GM12801 (cell line): ENCODE measurements at regions not wholly inside any gene's neighbourhood (a gene's known extent, or its start where the extent isn't known, plus 50 kb on each side); places are given as distances from the start of the nearest gene placed in this dataset.

ENCODE experiments used
- CTCF ChIP-seq: IDR thresholded peaks from one replicate; pipeline ENCODE4 v1.5.1; 2011; ENCODE audit warnings: control low read depth; ENCODE audit not compliant: insufficient read length; ENCODE audit errors: extremely low read depth

- TF ChIP-seq CTCF: no peak
Observed at GRCh38 chr3:109924196-109924595, 586.9 kb upstream of the DPPA4 start.

DNA sequence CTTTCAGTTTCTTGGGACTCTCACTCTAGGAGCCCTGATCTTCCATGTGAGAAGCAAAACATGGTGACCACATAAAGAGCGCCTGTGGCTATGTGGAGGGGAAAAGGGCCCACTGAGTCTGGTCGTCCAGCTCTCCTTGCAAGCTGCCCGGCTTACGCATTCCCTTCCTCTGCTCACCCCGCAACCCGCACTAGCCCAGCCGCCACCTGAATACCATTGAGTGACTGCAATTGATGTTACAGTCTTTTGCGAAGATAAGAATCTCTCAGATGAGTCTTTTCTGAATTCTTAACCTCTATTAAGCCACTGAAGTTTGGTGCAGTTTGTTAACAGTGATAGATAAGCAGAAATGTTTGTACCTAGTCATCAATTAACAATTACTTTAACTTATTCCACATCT lies 589.0 kb upstream of the DPPA4 start:
- TF ChIP-seq CTCF: no peak

DNA sequence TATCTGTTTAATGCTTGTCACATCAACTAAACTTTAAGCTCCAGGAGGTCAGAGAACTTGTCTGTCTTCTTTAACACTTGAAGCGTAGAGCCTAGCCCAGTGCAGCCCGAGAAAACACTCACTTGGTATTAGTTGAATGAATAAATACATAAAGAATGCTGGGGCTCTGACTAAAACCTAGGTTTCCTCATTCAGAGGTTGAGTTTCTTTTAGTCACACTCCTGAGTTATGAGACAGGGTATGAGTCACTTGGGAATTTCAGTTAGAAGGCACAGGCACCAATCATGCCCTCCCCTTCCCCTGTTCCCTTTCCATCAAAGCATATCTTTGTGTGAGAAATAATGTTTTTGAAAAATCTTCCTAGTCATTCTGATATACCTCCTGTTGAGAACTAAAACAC lies 589.8 kb upstream of the DPPA4 start:
- no peak for TF ChIP-seq CTCF

DNA sequence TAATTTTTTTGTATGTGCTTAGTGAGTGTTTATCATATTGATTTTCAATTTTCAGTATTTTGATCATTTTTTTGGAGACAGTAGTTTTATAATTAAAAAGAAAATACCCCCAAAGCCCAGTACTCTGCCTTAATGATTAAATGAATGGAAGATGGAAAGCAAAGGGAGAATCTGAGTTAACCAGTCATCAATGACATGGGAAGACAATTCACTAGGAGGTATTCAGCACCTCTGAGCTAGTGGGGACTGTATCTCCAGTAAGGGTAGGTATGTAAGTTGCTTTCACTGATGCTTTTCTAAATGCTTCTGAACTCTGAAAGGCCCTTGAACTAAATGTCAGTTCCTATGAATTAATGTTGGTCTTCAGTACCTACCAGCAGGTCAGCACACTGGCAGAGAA lies 590.4 kb upstream of the DPPA4 start:
- TF ChIP-seq CTCF: no peak

DNA sequence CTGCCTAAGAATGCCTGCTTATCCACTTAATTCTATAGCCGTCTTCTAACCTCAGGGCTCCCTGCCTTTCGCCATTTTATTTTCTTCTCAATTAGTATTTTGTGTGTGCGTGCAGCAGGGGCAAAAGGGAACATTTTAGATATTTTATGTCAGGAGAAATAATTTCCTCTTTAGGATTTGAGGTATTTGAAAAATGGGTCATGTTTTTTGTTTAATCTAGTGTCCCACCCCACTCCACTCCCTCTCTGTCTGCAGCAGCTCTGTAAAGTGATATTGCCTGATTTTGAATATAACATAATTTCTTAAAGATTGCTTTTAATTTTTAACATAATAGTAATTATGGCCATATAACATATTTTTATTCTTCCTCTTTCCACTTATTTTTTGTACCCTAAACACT lies 593.2 kb upstream of the DPPA4 start:
- no peak for TF ChIP-seq CTCF

DNA sequence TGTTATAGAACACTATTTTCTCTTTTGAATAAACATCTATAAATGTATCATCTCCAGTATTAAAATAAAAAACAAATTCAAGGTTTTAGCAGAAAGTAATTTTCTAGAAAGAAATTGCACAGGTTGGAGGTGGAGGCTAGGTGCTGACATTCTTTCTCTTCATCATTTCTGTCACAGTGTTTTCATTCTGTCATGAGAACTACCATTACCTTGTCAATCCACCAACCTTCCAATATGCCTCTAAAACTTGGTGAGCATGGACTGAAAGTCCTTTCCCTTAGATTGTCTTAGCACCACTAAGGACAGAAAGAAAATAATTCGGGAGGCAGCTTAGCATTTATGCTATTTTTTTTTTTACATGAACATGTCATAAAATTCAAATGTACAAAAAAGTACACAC lies 596.2 kb upstream of the DPPA4 start:
- no peak for TF ChIP-seq CTCF

DNA sequence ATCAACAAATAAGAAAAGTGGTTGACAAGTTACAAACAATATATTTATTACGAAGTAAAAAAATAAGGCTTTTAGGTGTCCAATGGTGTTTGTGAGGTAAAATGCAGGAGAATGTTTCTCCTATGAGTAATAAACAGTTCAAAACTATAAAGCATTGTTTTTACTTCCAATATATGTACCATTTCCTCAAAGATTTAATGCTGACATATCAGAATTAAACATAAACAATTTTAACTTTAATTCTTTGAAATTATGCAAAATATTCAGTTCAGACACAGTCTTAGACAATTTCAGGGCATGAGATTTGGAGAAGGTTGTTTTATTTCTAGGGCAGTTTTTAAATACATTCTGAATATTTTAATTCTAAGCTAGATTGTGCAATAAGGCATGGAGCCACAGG lies 602.5 kb upstream of the DPPA4 start:
- no peak for TF ChIP-seq CTCF

DNA sequence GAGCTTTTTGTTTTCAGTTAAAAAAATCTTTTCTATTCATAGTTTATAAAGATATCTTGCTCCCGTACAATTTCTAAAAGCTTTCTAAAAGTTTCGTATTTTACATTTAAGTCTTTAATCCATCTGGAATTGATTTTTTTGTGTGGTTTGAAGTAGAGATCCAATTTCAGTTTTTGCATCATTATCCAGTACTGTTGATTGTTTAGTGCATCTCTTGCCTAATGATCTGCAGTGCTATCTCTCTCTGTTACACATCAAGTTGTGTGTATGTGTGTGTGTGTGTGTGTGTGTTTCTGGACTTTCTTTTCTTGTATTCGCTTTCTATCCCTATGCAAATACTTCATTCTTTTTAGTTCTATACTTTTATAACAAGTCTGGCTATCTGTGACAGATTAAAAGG lies 605.8 kb upstream of the DPPA4 start:
- TF ChIP-seq CTCF: no peak
